NK-92 treated with Interleukin-12 subunit alpha and Interleukin-12 subunit beta, amount 100 ng/mL, for 24 hours (cell line): ENCODE measurements at regions not wholly inside any gene's neighbourhood (a gene's known extent, or its start where the extent isn't known, plus 50 kb on each side); places are given as distances from the start of the nearest gene placed in this dataset.
"Not testable (repeated sequence)": the region's sequence is repeated elsewhere in the genome, so short reads cannot be mapped to it uniquely, and the experiment has no call there.

Experiments
- DNase-seq: peaks from one replicate; lab custom pipeline; 2025; lab: John Stamatoyannopoulos, UW

DNA sequence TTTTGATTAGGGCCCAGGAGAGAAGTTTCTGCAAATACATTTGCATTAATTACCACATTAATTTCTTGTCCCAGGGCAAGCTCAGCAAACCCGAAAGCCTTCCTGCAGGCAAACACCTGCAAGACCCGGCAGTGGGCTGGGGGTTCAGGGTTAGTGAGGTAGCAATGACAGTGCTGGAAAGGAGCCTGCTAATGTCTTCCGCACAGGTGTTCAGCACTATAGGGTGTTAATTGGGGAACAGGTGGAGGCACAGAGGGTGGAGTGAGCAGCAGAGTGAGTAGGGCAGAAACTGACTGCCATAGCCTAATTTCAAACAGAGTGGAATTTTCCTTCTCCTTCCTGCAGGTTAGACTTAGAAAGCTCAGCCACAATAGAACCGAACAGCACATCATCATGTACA lies 50.9 kb upstream of the UBASH3B start:
- DNase-seq: no peak

DNA sequence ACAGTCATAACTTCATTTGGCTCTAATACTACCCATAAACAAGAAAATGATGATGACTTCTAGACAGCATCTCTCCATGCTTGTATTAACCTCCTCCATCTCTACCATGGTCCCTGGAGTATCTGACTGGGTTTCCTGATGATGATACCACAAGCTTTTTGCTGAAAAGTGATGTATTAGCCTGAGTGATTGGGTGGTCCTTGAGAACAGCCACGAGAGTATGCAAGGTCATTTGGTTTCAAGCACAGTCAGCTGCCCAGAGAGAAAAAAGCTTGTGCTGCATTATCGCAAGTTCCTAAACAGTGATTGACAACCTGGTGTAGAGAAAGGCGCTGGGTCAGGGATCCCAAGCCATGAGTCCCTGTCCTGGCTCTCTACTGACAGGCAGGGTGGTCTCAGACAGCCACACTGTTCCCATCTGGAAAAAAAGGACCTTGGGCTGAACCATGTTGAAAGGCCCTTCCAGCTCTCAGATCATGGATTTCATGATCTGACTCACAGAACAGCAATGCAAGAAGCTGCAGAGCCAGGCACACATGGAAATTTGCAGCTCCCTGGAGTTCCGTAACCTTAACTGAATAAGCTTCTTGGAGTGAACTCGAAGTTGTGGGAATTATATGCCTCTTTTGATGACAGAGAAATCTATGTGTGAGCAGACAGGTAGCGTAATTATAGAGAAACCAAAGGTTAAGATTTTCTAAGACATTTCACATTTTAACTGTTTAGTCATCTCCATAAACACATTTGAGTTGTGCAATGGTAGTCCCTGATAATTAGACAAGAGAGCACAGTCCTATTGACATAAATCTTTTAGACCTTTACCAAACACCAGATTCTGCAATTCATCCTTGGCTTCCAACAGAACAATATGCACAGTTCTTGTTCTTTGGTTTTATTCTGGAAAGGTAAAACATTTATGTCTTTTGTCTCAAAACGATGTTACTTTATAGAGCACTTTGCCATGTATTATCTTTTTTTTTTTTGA lies 54.1 kb upstream of the UBASH3B start:
- DNase-seq: no peak

DNA sequence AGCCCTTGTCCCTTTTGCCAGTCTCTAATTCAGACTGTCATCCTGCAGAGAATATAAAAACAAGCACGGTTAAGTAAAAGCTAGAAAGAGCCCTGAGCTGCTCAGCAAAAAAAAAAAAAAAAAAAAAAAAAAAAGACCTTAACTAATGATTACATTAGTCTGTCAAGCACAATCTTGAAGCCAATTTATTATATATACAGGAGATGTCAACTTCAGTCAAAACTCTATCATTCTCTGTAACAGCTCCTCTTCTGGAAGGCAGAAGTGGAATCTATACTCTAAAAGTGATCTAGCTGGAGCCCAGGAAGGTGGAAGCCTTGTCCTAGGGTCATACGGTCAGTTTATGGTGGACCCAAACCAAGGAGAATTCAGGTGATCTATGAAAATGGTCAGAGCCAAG lies 55.2 kb upstream of the UBASH3B start:
- DNase-seq: no peak

DNA sequence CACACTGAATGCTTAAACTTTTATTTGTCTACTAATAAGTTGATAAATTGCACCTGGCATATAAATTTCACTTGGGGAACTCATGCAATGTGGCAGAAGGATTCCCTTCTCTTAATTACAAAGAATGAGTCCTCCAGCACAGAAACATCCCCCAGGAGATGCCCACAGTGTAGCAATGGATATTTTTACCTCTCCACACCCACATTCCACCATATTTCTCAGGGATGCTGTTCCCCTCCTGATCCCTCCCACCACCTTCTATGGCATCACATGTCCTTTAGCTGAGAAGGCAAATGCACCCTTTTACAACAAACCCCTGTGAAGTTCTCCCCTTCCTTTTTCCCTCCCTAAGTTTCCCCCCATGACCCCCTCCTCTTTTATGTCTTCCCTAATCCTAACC lies 56.1 kb upstream of the UBASH3B start:
- no peak for DNase-seq

DNA sequence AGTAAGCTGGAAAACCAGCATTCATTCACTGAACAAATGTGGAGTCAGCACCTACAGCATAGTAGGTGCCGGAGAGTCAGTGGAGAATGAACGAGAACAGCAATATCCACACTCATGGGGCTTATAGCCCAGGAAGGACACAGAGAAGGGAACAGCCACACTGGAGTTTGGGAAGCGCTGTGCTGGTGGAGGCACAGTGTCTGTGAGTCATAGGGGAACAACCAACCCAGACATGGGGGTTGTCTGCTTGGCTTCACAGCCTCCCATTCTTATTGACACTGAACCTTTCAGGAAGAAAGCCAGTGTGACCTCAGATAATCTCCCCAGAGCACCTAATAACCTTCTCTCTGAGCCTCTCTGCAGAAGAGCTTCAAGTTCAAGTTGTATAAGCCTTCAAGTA lies 56.6 kb upstream of the UBASH3B start:
- DNase-seq: no peak

DNA sequence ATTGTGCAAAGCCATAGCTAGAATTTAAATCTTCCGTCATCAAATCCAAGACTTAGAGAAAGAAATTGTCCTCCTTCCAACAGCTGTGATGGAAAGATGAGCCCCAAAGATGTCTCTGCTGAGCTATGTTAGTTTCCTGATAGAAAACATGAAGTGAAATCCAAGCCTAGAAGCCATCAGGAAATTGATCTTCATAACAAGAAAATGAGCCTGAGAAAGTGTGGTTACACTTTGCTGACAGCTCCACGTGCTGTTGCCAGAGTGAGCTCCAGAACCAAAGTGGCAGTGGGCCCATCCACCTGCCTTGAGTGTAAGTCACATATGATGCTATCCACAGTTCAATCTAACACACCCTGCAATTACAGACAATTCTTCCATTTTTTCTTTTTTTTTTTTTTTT lies 58.0 kb upstream of the UBASH3B start:
- DNase-seq: no peak

DNA sequence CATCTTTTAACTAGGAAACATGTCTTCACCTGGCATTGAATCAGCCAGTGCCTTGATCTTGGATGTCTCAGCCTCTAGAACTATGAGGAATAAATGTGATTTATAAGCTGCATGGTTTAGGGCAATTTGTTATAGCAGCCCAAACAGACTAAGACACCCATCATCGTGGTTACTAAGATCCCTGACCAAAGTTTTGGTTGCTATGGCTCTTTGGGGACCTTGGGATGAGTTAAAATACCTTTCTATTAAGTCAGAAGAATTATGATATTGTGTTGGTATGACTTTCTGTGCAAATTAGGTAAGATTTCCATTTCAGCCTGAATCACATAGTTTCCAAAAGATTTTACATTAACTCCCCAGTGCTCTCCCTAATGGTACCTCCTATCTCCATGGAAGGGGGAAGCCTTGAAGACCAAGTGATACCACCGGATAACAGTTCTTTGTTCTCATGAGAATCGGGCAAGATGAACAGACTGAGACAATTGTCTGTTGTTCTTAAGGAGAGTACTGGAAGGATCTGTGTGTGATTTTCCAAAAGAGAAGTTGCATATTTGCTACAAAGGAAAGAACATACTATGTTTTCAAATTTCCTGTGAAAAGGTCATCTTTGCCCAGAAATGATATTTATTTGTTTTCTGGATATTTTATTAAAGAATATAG lies 60.4 kb upstream of the UBASH3B start:
- DNase-seq: no peak

DNA sequence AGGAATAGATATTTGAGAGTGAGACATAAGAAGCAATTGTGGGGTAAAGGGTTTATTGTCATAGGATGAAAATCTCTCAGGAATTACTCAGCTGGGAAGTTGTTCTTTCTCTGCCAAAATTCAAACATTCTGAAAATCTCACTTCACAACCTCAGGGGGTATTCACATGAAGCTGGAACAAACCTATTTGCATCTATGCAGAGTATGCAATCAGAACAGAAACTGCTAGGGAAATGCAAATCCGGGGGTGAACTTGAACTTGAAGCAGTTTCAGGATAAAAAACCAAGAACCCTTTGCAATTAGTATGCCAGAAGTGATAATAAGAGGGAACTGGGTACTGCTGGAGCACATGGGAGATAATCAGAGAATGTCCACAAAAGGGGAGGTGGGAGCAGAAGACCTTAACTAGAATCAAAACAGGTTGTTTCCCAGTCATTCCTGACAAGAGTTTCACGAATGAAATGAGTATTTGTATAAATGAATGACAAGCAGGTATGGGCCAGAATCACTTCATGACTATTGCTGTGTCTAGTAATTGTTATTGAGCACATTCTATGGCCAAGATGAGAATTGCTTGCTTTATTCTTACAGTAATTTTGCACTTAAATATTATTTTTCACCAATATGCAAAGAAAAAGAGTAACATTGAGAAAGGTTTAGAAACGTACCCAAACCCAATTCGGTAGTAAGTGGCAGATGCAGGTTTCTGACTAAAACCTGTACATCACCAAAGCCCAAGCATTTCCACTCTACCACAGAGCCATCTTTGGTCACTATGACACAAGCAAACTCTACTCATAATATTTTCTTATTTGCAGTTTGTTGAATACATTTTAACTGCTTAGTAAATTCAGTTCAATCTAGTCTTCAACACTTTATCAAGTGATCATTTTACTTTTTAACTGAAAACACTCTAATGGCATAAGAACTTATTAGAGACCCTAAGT lies 61.8 kb upstream of the UBASH3B start:
- DNase-seq: no peak

DNA sequence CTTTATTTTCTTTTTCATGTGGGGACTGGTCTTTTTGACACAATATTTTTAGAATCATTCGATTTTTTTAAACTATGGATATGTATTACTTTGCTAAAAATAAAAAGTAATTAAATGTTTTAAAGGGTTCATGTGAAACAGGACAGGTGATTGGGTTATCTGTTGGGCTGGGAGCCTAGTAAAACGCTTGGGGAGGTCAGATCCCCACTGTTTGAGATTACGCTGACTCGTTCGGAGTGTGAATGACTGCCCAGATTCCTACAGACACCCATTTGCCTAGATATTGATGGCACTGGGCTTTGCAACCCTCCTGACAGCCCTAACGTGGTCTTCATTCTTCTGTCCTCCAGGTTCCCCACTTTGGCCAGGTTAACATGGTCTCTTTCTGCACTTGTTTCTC lies 62.9 kb upstream of the UBASH3B start:
- no peak for DNase-seq

DNA sequence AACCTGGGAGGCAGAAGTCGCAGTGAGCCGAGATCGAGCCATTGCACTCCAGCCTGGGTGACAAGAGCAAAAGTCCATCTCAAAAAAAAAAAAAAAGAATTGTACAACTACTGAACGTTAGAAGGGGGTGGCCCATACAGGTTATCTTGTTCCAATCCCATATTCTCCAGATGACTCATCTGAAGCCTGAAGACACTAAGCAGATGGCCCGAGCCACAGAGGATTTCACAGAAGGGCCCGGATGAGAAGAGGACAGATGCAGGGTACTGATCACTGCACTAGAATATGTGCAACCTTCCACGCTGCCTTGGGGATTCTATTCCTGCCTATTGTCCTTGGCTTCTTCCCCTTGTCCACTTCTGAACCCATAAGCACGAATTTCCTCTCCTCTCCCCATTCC lies 70.9 kb upstream of the UBASH3B start:
- no peak for DNase-seq

DNA sequence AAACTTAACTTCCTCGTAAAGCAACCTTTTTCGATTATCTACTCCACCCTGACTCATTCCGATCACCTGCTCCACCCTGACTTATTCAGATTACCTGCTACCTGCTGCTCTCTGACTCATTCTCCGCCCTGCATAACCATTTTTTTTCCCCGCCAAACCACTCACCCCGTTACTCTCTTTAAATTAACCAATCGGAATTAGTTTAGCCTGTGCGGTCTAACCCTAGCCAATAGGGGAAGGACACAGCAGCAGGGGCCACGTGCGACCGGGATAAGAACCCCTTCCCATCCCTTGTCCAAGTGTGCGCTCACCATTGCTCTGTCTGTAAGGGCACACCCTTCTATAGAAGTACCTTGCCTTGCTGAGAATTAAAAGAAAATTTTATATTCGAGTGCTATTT lies 75.5 kb upstream of the UBASH3B start:
- not testable (repeated sequence) for DNase-seq

DNA sequence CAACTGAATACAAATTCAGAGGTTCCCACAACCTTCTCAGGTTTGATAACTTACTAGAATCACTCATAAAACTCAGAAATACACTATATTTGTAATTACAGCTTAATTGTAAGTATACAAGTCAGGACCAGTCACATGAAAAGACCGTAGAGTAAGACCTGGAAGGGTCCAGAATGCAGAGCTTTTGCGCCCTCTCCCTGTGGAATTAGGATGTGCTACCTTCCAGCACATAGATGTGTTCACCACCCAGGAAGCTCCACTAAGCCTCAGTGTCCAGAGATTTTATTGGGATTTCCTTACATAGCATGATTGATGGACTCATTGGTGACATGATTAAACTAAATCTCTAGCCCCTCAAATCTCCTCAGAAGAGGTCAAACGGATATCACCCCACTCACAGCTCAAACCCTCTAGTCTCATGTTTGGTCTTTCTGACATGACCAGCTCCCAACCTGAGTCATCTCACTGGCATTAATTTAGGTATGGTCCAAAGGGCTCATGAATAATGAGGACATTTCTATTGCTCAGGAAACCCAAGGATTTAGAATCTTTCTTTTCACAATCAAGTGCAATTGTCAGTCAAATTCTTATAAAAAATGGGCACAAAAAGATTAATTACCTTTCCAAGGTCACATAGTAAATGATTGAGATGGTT lies 77.2 kb upstream of the UBASH3B start:
- DNase-seq: no peak

DNA sequence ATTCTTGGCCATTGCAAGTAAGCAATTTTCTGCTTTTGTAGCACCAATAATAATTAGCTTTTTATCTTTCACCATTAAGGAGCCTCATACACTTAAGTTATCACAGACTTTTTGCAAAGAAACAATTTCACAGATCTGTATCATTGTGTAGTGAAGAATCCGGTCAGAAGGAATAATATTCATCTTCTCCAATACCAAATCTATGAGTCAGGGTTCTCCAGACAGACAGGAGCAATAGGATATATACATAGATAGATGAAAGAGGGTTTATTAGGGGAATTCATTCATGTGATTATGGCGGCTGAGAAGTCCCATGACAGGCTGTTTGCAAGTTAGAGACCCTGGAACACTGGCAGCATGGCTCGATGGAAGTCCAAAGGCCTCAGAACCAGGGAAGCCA lies 82.9 kb upstream of the UBASH3B start:
- DNase-seq: no peak

DNA sequence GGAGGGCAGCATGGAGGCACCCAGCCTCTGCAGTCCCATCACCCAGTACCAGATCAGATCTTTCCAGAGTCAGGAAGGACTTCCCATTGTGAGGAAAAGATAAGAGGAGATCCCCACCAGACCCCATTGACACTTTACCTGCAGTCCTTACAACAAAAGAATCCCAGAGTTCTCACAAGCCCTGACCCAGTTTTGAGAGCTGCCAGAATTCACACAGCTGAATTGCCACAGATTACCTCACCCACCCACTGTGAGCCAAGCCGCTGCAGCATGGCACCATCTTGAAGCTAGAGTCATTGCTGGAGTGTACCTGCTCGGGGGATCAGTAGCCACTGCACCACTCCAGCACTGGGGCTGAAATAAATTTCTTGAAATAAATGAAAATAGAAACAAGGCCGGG lies 91.8 kb upstream of the UBASH3B start:
- DNase-seq: no peak

DNA sequence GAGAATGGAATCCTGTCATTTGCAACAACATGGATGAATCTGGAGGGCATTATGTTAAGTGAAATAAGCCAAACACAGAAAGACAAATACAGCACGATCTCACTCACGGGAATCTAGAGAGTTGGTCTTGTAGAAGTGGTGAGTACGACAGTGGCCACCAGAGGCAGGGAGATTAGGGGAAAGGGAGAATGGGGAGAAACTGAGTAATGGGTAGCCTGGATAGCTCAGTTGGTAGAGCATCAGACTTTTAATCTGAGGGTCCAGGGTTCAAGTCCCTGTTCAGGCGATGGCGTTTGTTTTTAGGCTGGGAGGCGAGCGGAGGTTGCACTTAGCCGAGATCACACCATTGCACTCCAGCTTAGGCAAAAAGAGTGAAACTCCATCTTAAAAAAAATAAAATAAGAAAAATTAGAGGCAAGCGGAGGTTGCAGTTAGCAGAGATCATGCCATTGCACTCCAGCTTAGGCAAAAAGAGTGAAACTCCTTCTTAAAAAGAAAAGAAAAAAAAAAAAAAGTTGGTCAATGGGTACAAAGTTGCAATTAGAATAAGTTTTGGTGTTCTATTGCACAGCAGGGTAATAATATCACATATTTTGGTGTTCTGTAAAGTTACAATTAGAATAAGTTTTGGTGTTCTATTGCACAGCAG lies 95.7 kb upstream of the UBASH3B start:
- DNase-seq: no peak

DNA sequence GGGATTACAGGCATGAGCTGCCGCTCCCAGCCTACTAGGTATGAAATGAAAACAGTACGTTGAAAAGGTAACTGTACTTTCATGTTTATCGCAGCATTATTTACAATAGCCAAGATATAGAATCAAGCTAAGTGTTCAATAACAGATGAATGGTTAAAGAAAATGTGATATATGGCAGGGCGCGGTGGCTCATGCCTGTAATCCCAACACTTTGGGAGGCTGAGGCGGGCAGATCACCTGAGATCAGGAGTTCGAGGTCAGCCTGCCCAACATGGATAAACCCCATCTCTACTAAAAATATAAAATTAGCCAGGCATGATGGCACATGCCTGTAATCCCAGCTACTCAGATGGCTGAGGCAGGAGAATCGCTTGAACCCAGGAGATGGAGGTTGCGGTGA lies 96.3 kb upstream of the UBASH3B start:
- not testable (repeated sequence) for DNase-seq

DNA sequence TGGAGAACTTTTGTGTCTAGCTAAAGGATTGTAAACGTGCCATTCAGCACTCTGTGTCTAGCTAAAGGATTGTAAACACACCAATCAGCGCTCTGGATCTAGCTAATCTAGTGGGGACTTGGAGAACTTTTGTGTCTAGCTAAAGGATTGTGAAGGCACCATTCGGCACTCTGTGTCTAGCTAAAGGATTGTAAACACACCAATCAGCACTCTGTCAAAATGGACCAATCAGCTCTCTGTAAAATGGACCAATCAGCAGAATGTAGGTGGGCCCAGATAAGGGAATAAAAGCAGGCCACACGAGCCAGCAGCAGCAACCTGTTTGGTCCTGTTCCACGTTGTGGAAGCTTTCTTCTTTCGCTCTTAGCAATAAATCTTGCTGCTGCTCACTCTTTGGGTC lies 98.4 kb upstream of the UBASH3B start:
- not testable (repeated sequence) for DNase-seq

DNA sequence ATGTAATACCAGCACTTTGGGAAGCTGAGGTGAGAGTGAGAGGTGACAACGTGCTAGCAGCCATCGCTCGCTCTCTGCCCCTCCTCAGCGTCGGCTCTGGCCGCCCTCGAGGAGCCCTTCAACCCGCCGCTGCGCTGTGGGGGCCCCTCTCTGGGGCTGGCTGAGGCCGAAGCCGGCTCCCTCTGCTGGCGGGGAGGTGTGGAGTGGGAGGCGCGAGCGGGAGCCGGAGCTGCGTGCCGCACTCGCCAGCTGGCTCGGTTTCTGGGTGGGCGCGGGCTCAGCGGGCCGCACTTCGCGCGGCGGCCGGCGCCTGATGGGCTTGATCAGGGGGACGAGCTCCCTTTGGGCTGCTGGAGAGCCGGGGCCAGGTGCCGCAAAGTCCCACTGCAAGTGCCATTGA lies 98.9 kb upstream of the UBASH3B start:
- DNase-seq: no peak

DNA sequence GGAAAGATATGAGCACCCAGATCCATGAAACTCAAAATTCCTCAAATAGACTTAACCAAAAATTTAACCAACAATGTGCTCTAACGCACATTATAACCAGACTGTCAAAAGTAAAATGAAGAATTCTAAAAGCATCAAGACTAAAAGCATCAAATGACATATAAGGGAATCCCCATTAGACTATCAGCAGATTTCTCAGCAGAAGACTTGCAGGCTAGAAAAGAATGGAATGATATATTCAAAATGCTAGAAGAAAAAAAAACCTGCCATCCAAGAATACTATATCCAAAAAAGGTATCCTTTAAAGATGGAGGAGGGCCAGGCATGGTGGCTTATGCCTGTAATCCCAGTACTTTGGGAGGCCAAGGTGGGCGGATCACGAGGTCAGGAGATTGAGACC lies 117.5 kb upstream of the UBASH3B start:
- DNase-seq: no peak

DNA sequence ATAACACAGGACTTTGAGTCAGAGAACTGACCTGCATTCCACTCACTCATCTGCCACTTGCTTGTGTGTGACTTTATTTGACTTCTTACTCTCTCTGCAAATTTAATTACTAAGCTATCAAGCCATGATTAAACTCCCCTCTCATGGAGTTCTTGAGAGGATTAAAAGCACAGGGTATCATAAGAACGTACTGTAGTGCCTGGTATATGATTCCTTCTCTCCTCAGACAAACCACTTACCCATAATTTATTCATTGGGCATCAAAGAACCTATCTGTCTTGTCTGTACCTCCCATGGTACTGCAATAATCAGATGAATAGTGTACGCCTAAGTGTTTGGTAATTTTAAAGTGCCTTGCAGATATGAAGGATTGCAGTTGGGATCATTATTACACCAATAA lies 130.6 kb upstream of the UBASH3B start:
- no peak for DNase-seq
